Choroid plexus epithelial cell (primary cell): ENCODE measurements at regions not wholly inside any gene's neighbourhood (a gene's known extent, or its start where the extent isn't known, plus 50 kb on each side); places are given as distances from the start of the nearest gene placed in this dataset.

Experiments used
- DNase-seq: peaks from one replicate; pipeline ENCODE4 v3.0.0-alpha.2; 2010; ENCODE audit warnings: low read depth
- H3K4me3 ChIP-seq: 2 replicates; pipeline ENCODE4 v1.5.1; 2011; ENCODE audit warnings: low read depth, mild to moderate bottlenecking, control low read depth, low read length, moderate library complexity
- CTCF ChIP-seq: conservative IDR thresholded peaks from 2 replicates; pipeline ENCODE4 v1.5.1; 2011; ENCODE audit warnings: low read depth, mild to moderate bottlenecking, control low read depth, inconsistent platforms, low read length, moderate library complexity

GRCh38 chr12:115419145-115419646, 735.2 kb upstream of the TBX3 start:
- DNase-seq, result no peak
- no peak for TF ChIP-seq CTCF
- no peak overlapping the region for H3K4me3 ChIP-seq

GRCh38 chr12:115417610-115418009, 733.6 kb upstream of the TBX3 start:
- no peak overlapping the region for H3K4me3 ChIP-seq
- DNase-seq, result no peak
- no peak for TF ChIP-seq CTCF

- H3K4me3 ChIP-seq, result no peak overlapping the region
- no peak for TF ChIP-seq CTCF
- DNase-seq, result no peak
Measured at GRCh38 chr12:115416869-115417268, 732.9 kb upstream of the TBX3 start.

GRCh38 chr12:115413626-115414025, 729.7 kb upstream of the TBX3 start:
- H3K4me3 ChIP-seq, result no peak overlapping the region
- TF ChIP-seq CTCF, result no peak
- DNase-seq, result no peak

- no peak overlapping the region for H3K4me3 ChIP-seq
- DNase-seq, result no peak
- no peak for TF ChIP-seq CTCF
Measured at GRCh38 chr12:115412831-115413230, 728.9 kb upstream of the TBX3 start.

GRCh38 chr12:115411121-115411520, 727.1 kb upstream of the TBX3 start:
- TF ChIP-seq CTCF, result no peak
- DNase-seq, result peak; percentile 74
- H3K4me3 ChIP-seq, result no peak overlapping the region

GRCh38 chr12:115408642-115409041, 724.7 kb upstream of the TBX3 start:
- H3K4me3 ChIP-seq, result no peak overlapping the region
- TF ChIP-seq CTCF, result no peak
- no peak for DNase-seq
